IPS DF 19.7 (cell line): ENCODE measurements at regions not wholly inside any gene's neighbourhood (a gene's known extent, or its start where the extent isn't known, plus 50 kb on each side); places are given as distances from the start of the nearest gene placed in this dataset.

ENCODE experiments used
- DNase-seq: peaks from one replicate; pipeline ENCODE4 v3.0.0-alpha.2; 2013; ENCODE audit warnings: low read depth, low spot score

GRCh38 chr5:61951295-61951694, 354.7 kb upstream of the KIF2A start:
- DNase-seq, result no peak

GRCh38 chr5:61953913-61954312, 352.1 kb upstream of the KIF2A start:
- no peak for DNase-seq

- no peak for DNase-seq
These were observed 341.8 kb upstream of the KIF2A start for GRCh38 chr5:61964201-61964600.

- DNase-seq, result no peak
These were observed 340.9 kb upstream of the KIF2A start for GRCh38 chr5:61965069-61965468.

GRCh38 chr5:61965490-61965889, 340.5 kb upstream of the KIF2A start:
- DNase-seq, result no peak

- DNase-seq, result no peak
These were observed 339.6 kb upstream of the KIF2A start for GRCh38 chr5:61966296-61966955.

- no peak for DNase-seq
These were observed 339.0 kb upstream of the KIF2A start for GRCh38 chr5:61966997-61967396.

GRCh38 chr5:61967681-61968080, 338.3 kb upstream of the KIF2A start:
- DNase-seq, result no peak

GRCh38 chr5:61969347-61969746, 336.7 kb upstream of the KIF2A start:
- DNase-seq, result no peak

- no peak for DNase-seq
These were observed 336.3 kb upstream of the KIF2A start for GRCh38 chr5:61969755-61970154.

- DNase-seq, result no peak
These were observed 335.8 kb upstream of the KIF2A start for GRCh38 chr5:61970218-61970617.

- DNase-seq, result no peak
These were observed 331.3 kb upstream of the KIF2A start for GRCh38 chr5:61974680-61975079.

- DNase-seq, result no peak
These were observed 324.1 kb upstream of the KIF2A start for GRCh38 chr5:61981886-61982285.

GRCh38 chr5:61991430-61991829, 314.6 kb upstream of the KIF2A start:
- no peak for DNase-seq

GRCh38 chr5:61991866-61992265, 314.1 kb upstream of the KIF2A start:
- DNase-seq, result no peak

GRCh38 chr5:61993295-61993927, 312.6 kb upstream of the KIF2A start:
- DNase-seq, result no peak

- DNase-seq, result no peak
These were observed 311.8 kb upstream of the KIF2A start for GRCh38 chr5:61994171-61994570.

- DNase-seq, result no peak
These were observed 310.5 kb upstream of the KIF2A start for GRCh38 chr5:61995486-61995885.

GRCh38 chr5:61999371-61999770, 306.6 kb upstream of the KIF2A start:
- no peak for DNase-seq

GRCh38 chr5:62000646-62001045, 305.4 kb upstream of the KIF2A start:
- DNase-seq, result no peak

GRCh38 chr5:62001640-62002039, 304.4 kb upstream of the KIF2A start:
- no peak for DNase-seq

- no peak for DNase-seq
These were observed 303.6 kb upstream of the KIF2A start for GRCh38 chr5:62002436-62002835.

GRCh38 chr5:62005551-62005950, 300.5 kb upstream of the KIF2A start:
- no peak for DNase-seq

GRCh38 chr5:62007457-62007856, 298.5 kb upstream of the KIF2A start:
- DNase-seq, result no peak
